HEK293 (cell line): ENCODE measurements at regions not wholly inside any gene's neighbourhood (a gene's known extent, or its start where the extent isn't known, plus 50 kb on each side); places are given as distances from the start of the nearest gene placed in this dataset.

Source experiments
- YY1 ChIP-seq: fragments of 450-650 bp; formaldehyde crosslinking; IDR thresholded peaks from 2 replicates; pipeline ENCODE4 v1.5.1; 2018; ENCODE audit warnings: missing biosample characterization, missing genetic modification characterization
- ZNF623 ChIP-seq: fragments of 450-650 bp; formaldehyde crosslinking; IDR thresholded peaks from 2 replicates; pipeline ENCODE4 v1.5.1; 2016; ENCODE audit warnings: missing biosample characterization, missing genetic modification characterization

DNA sequence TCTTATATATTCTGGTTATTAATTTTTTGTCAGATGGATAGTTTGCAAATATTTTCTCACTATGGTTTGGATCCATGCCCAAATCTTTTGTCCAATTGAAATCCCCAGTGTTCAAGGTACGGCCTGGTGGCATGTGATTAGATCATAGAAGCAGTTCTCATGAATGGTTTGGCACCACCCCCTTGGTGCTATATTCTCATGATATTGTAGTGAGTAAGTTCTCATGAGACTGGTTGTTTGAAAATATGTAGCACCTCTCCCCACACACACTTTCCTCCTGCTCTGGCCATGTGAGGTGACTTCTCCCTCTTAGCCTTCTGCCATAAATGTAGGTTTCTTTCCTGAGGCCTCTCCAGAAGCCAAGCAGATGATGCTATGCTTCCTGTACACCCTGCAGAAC lies 107.7 kb upstream of the KYNU start:
- TF ChIP-seq YY1 (tag by site-specific recombination) (no peak), ZNF623 (tag by site-specific recombination) (no peak)
